Nephron progenitor cell (in vitro differentiated cells): ENCODE measurements at regions not wholly inside any gene's neighbourhood (a gene's known extent, or its start where the extent isn't known, plus 50 kb on each side); places are given as distances from the start of the nearest gene placed in this dataset.

Source experiments
- DNase-seq: peaks from one replicate; pipeline ENCODE4 v3.0.0; 2021
- H3K27ac Mint-ChIP-seq: 2 replicates; pipeline ENCODE4 v1.8.0; 2021; ENCODE audit warnings: mild to moderate bottlenecking, moderate library complexity, mixed read lengths
- H3K27me3 Mint-ChIP-seq: 2 replicates; pipeline ENCODE4 v1.8.0; 2021; ENCODE audit warnings: mild to moderate bottlenecking, low read depth, mixed read lengths; ENCODE audit not compliant: poor library complexity
- H3K36me3 Mint-ChIP-seq: 2 replicates; pipeline ENCODE4 v1.8.0; 2021; ENCODE audit warnings: low read depth, mixed read lengths
- H3K4me1 Mint-ChIP-seq: 2 replicates; pipeline ENCODE4 v1.8.0; 2021; ENCODE audit warnings: mixed read lengths
- H3K4me3 Mint-ChIP-seq: 2 replicates; pipeline ENCODE4 v1.8.0; 2021; ENCODE audit warnings: mild to moderate bottlenecking, moderate library complexity, mixed read lengths
- H3K9me3 Mint-ChIP-seq: 2 replicates; pipeline ENCODE4 v1.8.0; 2021; ENCODE audit warnings: mild to moderate bottlenecking, moderate library complexity, mixed read lengths
- TF ChIP-seq, protein P1 (sequence below): fragments of 200-600 bp; sonication (generic); IDR thresholded peaks from 2 replicates; pipeline ENCODE4 v1.5.0; 2021; ENCODE audit warnings: antibody characterized with exemption

DNA sequence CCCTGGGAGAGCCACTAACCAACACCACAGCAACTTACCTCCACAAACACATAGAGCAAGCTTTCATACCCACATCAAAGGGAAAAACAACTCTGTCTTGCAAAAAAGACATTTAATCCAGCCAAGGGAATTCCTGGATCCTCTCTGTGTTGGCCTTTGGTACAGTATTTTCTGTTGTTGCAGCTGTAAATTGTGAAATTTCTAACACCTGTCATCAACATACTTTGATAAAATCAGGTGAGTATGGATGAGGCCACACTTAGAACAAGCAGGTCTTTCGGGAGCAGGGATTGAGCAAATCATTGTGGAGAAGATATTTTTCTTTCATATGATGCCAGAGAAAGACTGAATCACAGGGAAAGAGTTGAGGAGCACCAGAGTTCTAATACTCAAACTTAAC lies 89.3 kb downstream of the SPTSSA start:
- TF ChIP-seq, protein P1, sequence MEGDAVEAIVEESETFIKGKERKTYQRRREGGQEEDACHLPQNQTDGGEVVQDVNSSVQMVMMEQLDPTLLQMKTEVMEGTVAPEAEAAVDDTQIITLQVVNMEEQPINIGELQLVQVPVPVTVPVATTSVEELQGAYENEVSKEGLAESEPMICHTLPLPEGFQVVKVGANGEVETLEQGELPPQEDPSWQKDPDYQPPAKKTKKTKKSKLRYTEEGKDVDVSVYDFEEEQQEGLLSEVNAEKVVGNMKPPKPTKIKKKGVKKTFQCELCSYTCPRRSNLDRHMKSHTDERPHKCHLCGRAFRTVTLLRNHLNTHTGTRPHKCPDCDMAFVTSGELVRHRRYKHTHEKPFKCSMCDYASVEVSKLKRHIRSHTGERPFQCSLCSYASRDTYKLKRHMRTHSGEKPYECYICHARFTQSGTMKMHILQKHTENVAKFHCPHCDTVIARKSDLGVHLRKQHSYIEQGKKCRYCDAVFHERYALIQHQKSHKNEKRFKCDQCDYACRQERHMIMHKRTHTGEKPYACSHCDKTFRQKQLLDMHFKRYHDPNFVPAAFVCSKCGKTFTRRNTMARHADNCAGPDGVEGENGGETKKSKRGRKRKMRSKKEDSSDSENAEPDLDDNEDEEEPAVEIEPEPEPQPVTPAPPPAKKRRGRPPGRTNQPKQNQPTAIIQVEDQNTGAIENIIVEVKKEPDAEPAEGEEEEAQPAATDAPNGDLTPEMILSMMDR = no peak
- no peaks in the 10 kb centered on the region for H3K36me3 Mint-ChIP-seq
- no peaks in the 10 kb centered on the region for H3K27me3 Mint-ChIP-seq
- H3K4me1 Mint-ChIP-seq = no peaks in the 10 kb centered on the region
- H3K27ac Mint-ChIP-seq = no peak overlapping the region
- H3K9me3 Mint-ChIP-seq = no peaks in the 10 kb centered on the region
- no peak overlapping the region for H3K4me3 Mint-ChIP-seq
- no peak for DNase-seq

DNA sequence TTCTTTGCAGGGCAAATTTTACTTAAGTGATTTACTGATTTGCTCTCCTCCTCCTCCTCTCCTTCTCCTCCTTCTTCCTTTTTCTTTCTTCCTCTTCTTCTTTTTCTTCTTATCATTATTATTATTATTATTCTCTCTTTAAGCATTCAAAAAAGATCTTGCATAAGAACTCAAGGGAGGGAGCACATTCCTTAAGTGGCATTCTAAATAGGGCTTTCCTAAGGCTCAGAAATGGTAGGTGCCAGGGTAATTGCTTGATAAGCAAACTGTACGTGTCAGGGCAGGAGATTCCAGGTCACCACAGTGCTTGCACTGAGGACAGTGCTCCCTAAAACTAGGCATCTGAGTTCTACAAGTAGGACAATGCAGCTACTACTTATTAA lies 92.4 kb downstream of the SPTSSA start:
- DNase-seq = no peak
- Mint-ChIP-seq H3K9me3 (no peaks in the 10 kb centered on the region), H3K27ac (no peak overlapping the region), H3K36me3 (no peaks in the 10 kb centered on the region), H3K4me1 (no peaks in the 10 kb centered on the region), H3K27me3 (peaks cover 3% of the 10 kb centered on the region), H3K4me3 (no peak overlapping the region)
- TF ChIP-seq, protein P1 = no peak

DNA sequence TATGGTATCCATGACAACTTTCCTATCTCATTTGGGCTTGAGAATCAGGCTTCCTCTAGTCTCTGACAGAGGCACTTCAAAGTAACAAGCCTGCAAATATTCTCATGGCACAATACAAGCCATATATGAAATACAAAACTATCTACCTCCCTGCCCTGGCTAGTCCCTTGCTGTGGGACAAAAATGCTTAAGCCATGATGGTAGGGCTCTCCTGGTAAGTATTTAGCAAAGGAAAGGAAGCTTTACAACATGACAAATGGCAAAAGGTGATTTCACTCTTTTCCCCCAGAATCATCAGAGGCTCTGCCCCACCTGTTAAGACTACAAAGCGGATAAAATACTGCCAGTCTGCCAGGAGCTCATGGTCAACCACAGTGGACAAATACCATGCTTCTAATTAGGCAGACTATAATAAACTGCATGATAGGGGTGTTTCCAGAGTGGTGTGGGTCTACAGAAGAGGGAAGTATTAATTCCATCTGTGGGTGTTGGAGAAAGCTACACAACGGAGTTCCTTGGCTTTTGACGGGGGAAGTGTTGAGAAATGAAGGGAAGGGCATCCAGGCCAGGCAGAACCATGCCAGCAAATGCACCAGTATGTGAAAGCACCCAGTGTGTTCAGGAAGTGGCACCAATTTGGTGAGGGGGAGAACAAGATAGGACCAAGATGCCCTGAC lies 92.9 kb downstream of the SPTSSA start:
- H3K36me3 Mint-ChIP-seq = no peaks in the 10 kb centered on the region
- no peaks in the 10 kb centered on the region for H3K4me1 Mint-ChIP-seq
- H3K27me3 Mint-ChIP-seq = peaks cover 5% of the 10 kb centered on the region
- H3K4me3 Mint-ChIP-seq = no peak overlapping the region
- H3K9me3 Mint-ChIP-seq = no peaks in the 10 kb centered on the region
- no peak for DNase-seq
- H3K27ac Mint-ChIP-seq = no peak overlapping the region
- TF ChIP-seq, protein P1 = no peak

DNA sequence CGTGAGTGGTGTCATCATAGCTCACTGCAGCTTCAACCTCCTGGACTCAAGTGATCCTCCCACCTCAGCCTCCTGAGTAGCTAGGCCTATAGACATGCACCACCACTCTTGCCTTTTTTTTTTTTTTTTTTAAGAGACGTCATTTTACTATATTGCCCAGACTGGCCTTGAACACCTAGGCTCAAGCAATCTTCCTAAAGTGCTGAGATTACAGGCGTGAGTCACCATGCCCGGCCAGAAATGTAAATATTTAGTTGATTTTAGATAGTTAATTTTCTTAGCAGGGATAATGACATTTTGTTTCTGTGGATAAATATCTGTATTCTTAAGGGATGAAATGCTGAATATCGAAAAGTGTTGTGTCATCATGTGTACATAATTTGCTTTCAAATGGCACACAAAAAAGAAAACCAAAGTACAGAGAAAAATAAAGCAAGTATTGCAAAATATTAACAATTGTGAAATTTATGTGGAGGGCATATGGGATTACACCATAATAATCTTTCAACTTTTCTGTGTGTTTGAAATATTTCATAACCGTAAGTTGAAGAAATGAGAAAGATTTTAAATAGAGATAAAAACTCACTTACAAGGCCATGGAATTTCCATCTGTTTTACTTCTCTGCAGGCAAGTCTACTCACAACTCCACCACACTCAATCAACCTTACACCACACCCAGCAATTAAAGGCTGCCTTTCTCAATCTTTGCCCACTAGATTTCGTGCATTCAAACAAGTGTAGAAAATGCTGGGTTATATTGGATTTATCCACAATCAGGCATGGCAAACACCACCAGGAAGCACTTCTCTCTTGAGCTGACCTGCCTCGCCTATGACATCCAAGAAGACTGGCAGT lies 93.7 kb downstream of the SPTSSA start:
- Mint-ChIP-seq H3K27ac (no peak overlapping the region), H3K36me3 (no peaks in the 10 kb centered on the region), H3K4me1 (no peaks in the 10 kb centered on the region), H3K27me3 (peaks cover 8% of the 10 kb centered on the region), H3K9me3 (no peaks in the 10 kb centered on the region), H3K4me3 (no peak overlapping the region)
- TF ChIP-seq, protein P1 = no peak
- no peak for DNase-seq

DNA sequence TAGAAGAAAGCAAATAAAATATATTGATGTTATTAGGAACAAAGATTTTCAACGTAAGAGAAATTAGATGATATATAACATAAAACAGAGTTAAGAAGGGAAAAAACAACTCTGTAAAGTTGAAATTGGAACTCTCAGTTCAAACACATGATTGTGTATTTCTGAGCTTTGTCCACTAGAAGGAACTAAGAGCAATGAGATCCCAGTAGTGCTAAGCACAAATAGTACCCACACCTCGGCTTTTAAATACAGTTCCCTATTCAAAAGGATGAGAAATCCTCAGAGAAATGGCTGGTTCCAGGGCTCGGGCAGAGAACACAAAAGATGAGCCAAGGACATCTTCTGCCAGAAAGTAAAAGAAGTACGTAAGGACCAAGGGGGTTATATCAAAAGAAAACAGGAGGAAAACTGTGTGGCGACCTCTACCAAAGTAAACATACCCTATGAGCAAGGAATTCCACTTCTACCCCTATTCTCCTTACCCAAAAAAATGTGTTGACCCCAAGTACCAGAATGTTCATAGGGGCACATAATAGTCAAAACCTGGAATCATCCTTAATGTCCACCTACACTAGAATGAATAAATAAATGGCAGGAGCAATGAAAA lies 96.6 kb downstream of the SPTSSA start:
- TF ChIP-seq, protein P1 = peak; percentile 25
- no peak overlapping the region for H3K27ac Mint-ChIP-seq
- H3K4me1 Mint-ChIP-seq = peaks cover 8% of the 10 kb centered on the region
- no peaks in the 10 kb centered on the region for H3K36me3 Mint-ChIP-seq
- DNase-seq = no peak
- H3K9me3 Mint-ChIP-seq = no peaks in the 10 kb centered on the region
- peaks cover 8% of the 10 kb centered on the region for H3K27me3 Mint-ChIP-seq
- no peak overlapping the region for H3K4me3 Mint-ChIP-seq
